HEK293T (cell line): ENCODE measurements at regions not wholly inside any gene's neighbourhood (a gene's known extent, or its start where the extent isn't known, plus 50 kb on each side); places are given as distances from the start of the nearest gene placed in this dataset.

Experiments used
- FOXK2 ChIP-seq: fragments of 450-650 bp; IDR thresholded peaks from 2 replicates; pipeline ENCODE4 v1.6.1; 2016; ENCODE audit warnings: mild to moderate bottlenecking
- NFRKB ChIP-seq: fragments of 450-650 bp; IDR thresholded peaks from 2 replicates; pipeline ENCODE4 v1.6.1; 2016; ENCODE audit warnings: mild to moderate bottlenecking, moderate library complexity
- SP1 ChIP-seq: fragments of 450-650 bp; IDR thresholded peaks from 2 replicates; pipeline ENCODE4 v1.6.1; 2017
- TARDBP ChIP-seq: fragments of 450-650 bp; IDR thresholded peaks from 2 replicates; pipeline ENCODE4 v1.6.1; 2016

- TF ChIP-seq FOXK2: no peak
- no peak for TF ChIP-seq NFRKB
- TF ChIP-seq TARDBP: no peak
- TF ChIP-seq SP1: no peak
Observed at GRCh38 chr1:90313778-90314177, 318.9 kb downstream of the ZNF326 start.
